Activated T-cell treated with anti-CD3 and anti-CD28 coated beads for 1 hour (primary cell): ENCODE measurements at regions not wholly inside any gene's neighbourhood (a gene's known extent, or its start where the extent isn't known, plus 50 kb on each side); places are given as distances from the start of the nearest gene placed in this dataset.

Experiments
- DNase-seq: peaks from one replicate; pipeline ENCODE4 v3.0.0-alpha.2; 2020; ENCODE audit warnings: low read depth

- no peak for DNase-seq
Observed at GRCh38 chr21:16587141-16587581, 857.4 kb downstream of the USP25 start.

- DNase-seq: no peak
Observed at GRCh38 chr21:16587681-16588375, 858.0 kb downstream of the USP25 start.

GRCh38 chr21:16588433-16588860 lies 858.7 kb downstream of the USP25 start:
- no peak for DNase-seq

GRCh38 chr21:16589006-16589898 lies 859.5 kb downstream of the USP25 start:
- no peak for DNase-seq

GRCh38 chr21:16590186-16590585 lies 860.4 kb downstream of the USP25 start:
- DNase-seq: no peak

GRCh38 chr21:16590641-16591292 lies 861.0 kb downstream of the USP25 start:
- DNase-seq: no peak

GRCh38 chr21:16592381-16592780 lies 862.6 kb downstream of the USP25 start:
- DNase-seq: no peak

GRCh38 chr21:16594191-16594590 lies 864.4 kb downstream of the USP25 start:
- DNase-seq: no peak

- DNase-seq: no peak
Observed at GRCh38 chr21:16596369-16596768, 866.6 kb downstream of the USP25 start.

GRCh38 chr21:16597753-16598152 lies 868.0 kb downstream of the USP25 start:
- DNase-seq: no peak

GRCh38 chr21:16605597-16605996 lies 875.8 kb downstream of the USP25 start:
- DNase-seq: no peak

GRCh38 chr21:16606271-16606670 lies 876.5 kb downstream of the USP25 start:
- DNase-seq: no peak

GRCh38 chr21:16608209-16608830 lies 878.5 kb downstream of the USP25 start:
- DNase-seq: no peak

- DNase-seq: no peak
Observed at GRCh38 chr21:16619281-16619680, 889.5 kb downstream of the USP25 start.

GRCh38 chr21:16620786-16621320 lies 891.1 kb downstream of the USP25 start:
- no peak for DNase-seq

- DNase-seq: no peak
Observed at GRCh38 chr21:16624479-16625118, 888.2 kb upstream of the CXADR start.

- no peak for DNase-seq
Observed at GRCh38 chr21:16625491-16625890, 887.4 kb upstream of the CXADR start.

GRCh38 chr21:16633831-16634459 lies 878.9 kb upstream of the CXADR start:
- no peak for DNase-seq

GRCh38 chr21:16634515-16634914 lies 878.3 kb upstream of the CXADR start:
- no peak for DNase-seq

- no peak for DNase-seq
Observed at GRCh38 chr21:16640297-16641027, 872.4 kb upstream of the CXADR start.
